Activated naive CD4-positive, alpha-beta T cell treated with anti-CD3 and anti-CD28 coated beads, Interleukin-2, amount 50 U/mL, for 72 hours (primary cell): ENCODE measurements at regions not wholly inside any gene's neighbourhood (a gene's known extent, or its start where the extent isn't known, plus 50 kb on each side); places are given as distances from the start of the nearest gene placed in this dataset.

Source experiments
- ATAC-seq, 2 donors: fragments of 150-1000 bp; cut with Tn5 transposase; 2 replicates each; pipeline ENCODE4 v1.10.0; 2021; ENCODE audit warnings: mild to moderate bottlenecking in 2 of 2, moderate library complexity in 2 of 2
- DNase-seq, 2 donors: peaks; one replicate each; pipeline ENCODE4 v3.0.0; 2021 to 2022; ENCODE audit warnings: low spot score in 2 of 2
- H3K27ac Mint-ChIP-seq, 2 donors: one replicate each; pipeline ENCODE4 v1.8.0; 2022; ENCODE audit warnings: mild to moderate bottlenecking in 2 of 2, mixed read lengths in 2 of 2
- H3K36me3 Mint-ChIP-seq, 2 donors: one replicate each; pipeline ENCODE4 v1.8.0; 2022; ENCODE audit warnings: mixed read lengths in 2 of 2
- H3K9me3 Mint-ChIP-seq, 2 donors: one replicate each; pipeline ENCODE4 v1.8.0; 2022; ENCODE audit warnings: mixed read lengths in 2 of 2

- no peaks in the 10 kb centered on the region for H3K36me3 Mint-ChIP-seq
- DNase-seq = no peak
- H3K9me3 Mint-ChIP-seq = peaks cover 6 to 7% of the 10 kb centered on the region in 2 donors
- H3K27ac Mint-ChIP-seq = no peak overlapping the region
- no peak for ATAC-seq
Observed at GRCh38 chr6:164859816-164860215, 449.6 kb downstream of the C6orf118 start.

- Mint-ChIP-seq H3K27ac (no peak overlapping the region), H3K9me3 (peaks cover 0 to 5% of the 10 kb centered on the region in 2 donors)
Observed at GRCh38 chr6:164856138-164856537, 453.3 kb downstream of the C6orf118 start.

GRCh38 chr6:164855281-164855680 lies 454.1 kb downstream of the C6orf118 start:
- Mint-ChIP-seq H3K27ac (no peak overlapping the region), H3K9me3 (peaks cover 0 to 5% of the 10 kb centered on the region in 2 donors), H3K36me3 (no peaks in the 10 kb centered on the region)
- DNase-seq = no peak
- no peak for ATAC-seq

More at GRCh38 chr6:164856138-164856537, 453.3 kb downstream of the C6orf118 start:
- DNase-seq = no peak
- H3K36me3 Mint-ChIP-seq = no peaks in the 10 kb centered on the region
- ATAC-seq = no peak

GRCh38 chr6:164854526-164854925 lies 454.9 kb downstream of the C6orf118 start:
- ATAC-seq (no peak), DNase-seq (no peak)
- no peak overlapping the region for H3K27ac Mint-ChIP-seq
- no peaks in the 10 kb centered on the region for H3K36me3 Mint-ChIP-seq
- peaks cover 0 to 6% of the 10 kb centered on the region in 2 donors for H3K9me3 Mint-ChIP-seq

- DNase-seq (no peak), ATAC-seq (no peak)
- H3K36me3 Mint-ChIP-seq = peaks cover 0 to 4% of the 10 kb centered on the region in 2 donors
- H3K27ac Mint-ChIP-seq = no peak overlapping the region
- peaks cover 15 to 19% of the 10 kb centered on the region in 2 donors for H3K9me3 Mint-ChIP-seq
Observed at GRCh38 chr6:164845773-164846172, 463.6 kb downstream of the C6orf118 start.

GRCh38 chr6:164842085-164842484 lies 467.3 kb downstream of the C6orf118 start:
- Mint-ChIP-seq H3K36me3 (no peaks in the 10 kb centered on the region), H3K27ac (no peak overlapping the region), H3K9me3 (peaks cover 11 to 15% of the 10 kb centered on the region in 2 donors)
- no peak for ATAC-seq
- DNase-seq = no peak

- ATAC-seq (no peak), DNase-seq (no peak)
- H3K36me3 Mint-ChIP-seq = no peaks in the 10 kb centered on the region
- H3K27ac Mint-ChIP-seq = no peak overlapping the region
- H3K9me3 Mint-ChIP-seq = peaks cover 13 to 14% of the 10 kb centered on the region in 2 donors
Observed at GRCh38 chr6:164838068-164838615, 471.3 kb downstream of the C6orf118 start.

GRCh38 chr6:164836486-164836885 lies 472.9 kb downstream of the C6orf118 start:
- peaks cover 14 to 22% of the 10 kb centered on the region in 2 donors for H3K9me3 Mint-ChIP-seq
- ATAC-seq (no peak), DNase-seq (no peak)
- H3K27ac Mint-ChIP-seq = no peak overlapping the region
- H3K36me3 Mint-ChIP-seq = no peaks in the 10 kb centered on the region

GRCh38 chr6:164832410-164832809 lies 477.0 kb downstream of the C6orf118 start:
- ATAC-seq (no peak), DNase-seq (no peak)
- Mint-ChIP-seq H3K36me3 (no peaks in the 10 kb centered on the region), H3K9me3 (peaks cover 11 to 23% of the 10 kb centered on the region in 2 donors), H3K27ac (no peak overlapping the region)

- ATAC-seq = no peak
- H3K27ac Mint-ChIP-seq = no peak overlapping the region
- peaks cover 6 to 14% of the 10 kb centered on the region in 2 donors for H3K9me3 Mint-ChIP-seq
- DNase-seq = no peak
- no peaks in the 10 kb centered on the region for H3K36me3 Mint-ChIP-seq
Observed at GRCh38 chr6:164827537-164827936, 481.9 kb downstream of the C6orf118 start.

- ATAC-seq (no peak), DNase-seq (no peak)
- Mint-ChIP-seq H3K9me3 (peaks cover 9 to 14% of the 10 kb centered on the region in 2 donors), H3K27ac (no peak overlapping the region), H3K36me3 (no peaks in the 10 kb centered on the region)
Observed at GRCh38 chr6:164826831-164827468, 482.5 kb downstream of the C6orf118 start.

- no peaks in the 10 kb centered on the region for H3K36me3 Mint-ChIP-seq
- peaks cover 11 to 13% of the 10 kb centered on the region in 2 donors for H3K9me3 Mint-ChIP-seq
- H3K27ac Mint-ChIP-seq = no peak overlapping the region
- no peak for DNase-seq
- ATAC-seq = no peak
Observed at GRCh38 chr6:164825386-164825785, 484.0 kb downstream of the C6orf118 start.

- peaks cover 0 to 3% of the 10 kb centered on the region in 2 donors for H3K36me3 Mint-ChIP-seq
Observed at GRCh38 chr6:164817662-164818061, 491.7 kb downstream of the C6orf118 start.

GRCh38 chr6:164812706-164813105 lies 496.7 kb downstream of the C6orf118 start:
- ATAC-seq (no peak), DNase-seq (no peak)
- H3K36me3 Mint-ChIP-seq = peaks cover 0 to 13% of the 10 kb centered on the region in 2 donors
- no peak overlapping the region for H3K27ac Mint-ChIP-seq
- H3K9me3 Mint-ChIP-seq = peaks cover 24 to 28% of the 10 kb centered on the region in 2 donors

More at GRCh38 chr6:164817662-164818061, 491.7 kb downstream of the C6orf118 start:
- no peak overlapping the region for H3K27ac Mint-ChIP-seq
- ATAC-seq (no peak), DNase-seq (no peak)
- H3K9me3 Mint-ChIP-seq = peaks cover 14 to 25% of the 10 kb centered on the region in 2 donors

- Mint-ChIP-seq H3K36me3 (peaks cover 7 to 12% of the 10 kb centered on the region in 2 donors), H3K27ac (no peak overlapping the region), H3K9me3 (peaks cover 29 to 31% of the 10 kb centered on the region in 2 donors)
- DNase-seq (no peak), ATAC-seq (no peak)
Observed at GRCh38 chr6:164807125-164807524, 502.3 kb downstream of the C6orf118 start.

GRCh38 chr6:164795056-164795815 lies 514.2 kb downstream of the C6orf118 start:
- no peak overlapping the region for H3K27ac Mint-ChIP-seq
- peaks cover 18 to 19% of the 10 kb centered on the region in 2 donors for H3K9me3 Mint-ChIP-seq
- ATAC-seq = no peak
- no peaks in the 10 kb centered on the region for H3K36me3 Mint-ChIP-seq
- no peak for DNase-seq

GRCh38 chr6:164792666-164793065 lies 516.7 kb downstream of the C6orf118 start:
- peaks cover 18 to 19% of the 10 kb centered on the region in 2 donors for H3K9me3 Mint-ChIP-seq
- no peak for ATAC-seq
- no peak for DNase-seq
- no peaks in the 10 kb centered on the region for H3K36me3 Mint-ChIP-seq
- no peak overlapping the region for H3K27ac Mint-ChIP-seq
